Cardiac septum (tissue), 1 donor: ENCODE measurements at regions not wholly inside any gene's neighbourhood (a gene's known extent, or its start where the extent isn't known, plus 50 kb on each side); places are given as distances from the start of the nearest gene placed in this dataset.
A peak's percentile ranks its signal among the peaks of the same experiment; 100 is the strongest.

Source experiments
- DNase-seq: peaks from one replicate; pipeline ENCODE4 v3.0.0-alpha.2; 2020; ENCODE audit warnings: low spot score
- intact Hi-C: fragments of 100-400 bp; cut with DNase I; formaldehyde crosslinking; loops from one replicate; pipeline ENCODE4 v1.14.0; 2022
- donor health status: DM: no; HTN: no; CAD: no.

- DNase-seq, result no peak
- intact Hi-C loops, result no loop called here
Observed at GRCh38 chr3:124593442-124593829, 136.8 kb upstream of the UMPS start.

DNA sequence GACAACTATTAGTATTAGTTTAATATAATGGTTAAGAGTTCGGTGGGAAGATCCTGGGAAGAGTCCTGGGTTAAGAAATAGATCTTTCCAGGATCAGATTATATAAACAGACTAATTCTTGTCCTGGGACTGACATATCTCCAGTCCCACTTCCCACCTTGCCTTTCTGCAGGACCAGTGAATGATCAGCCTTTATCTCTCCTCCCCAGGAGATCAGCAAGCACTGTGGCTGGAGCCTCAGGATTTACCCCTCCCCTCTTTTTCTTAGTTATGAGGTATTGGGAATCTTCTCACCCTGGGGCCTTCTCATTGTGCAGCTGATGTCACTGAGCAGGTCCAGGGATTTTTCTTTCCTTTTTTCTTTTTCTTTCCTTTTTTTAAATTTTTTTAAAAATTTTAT is 135.7 kb upstream of the UMPS start:
- intact Hi-C loops, result no loop called here
- DNase-seq, result no peak

DNA sequence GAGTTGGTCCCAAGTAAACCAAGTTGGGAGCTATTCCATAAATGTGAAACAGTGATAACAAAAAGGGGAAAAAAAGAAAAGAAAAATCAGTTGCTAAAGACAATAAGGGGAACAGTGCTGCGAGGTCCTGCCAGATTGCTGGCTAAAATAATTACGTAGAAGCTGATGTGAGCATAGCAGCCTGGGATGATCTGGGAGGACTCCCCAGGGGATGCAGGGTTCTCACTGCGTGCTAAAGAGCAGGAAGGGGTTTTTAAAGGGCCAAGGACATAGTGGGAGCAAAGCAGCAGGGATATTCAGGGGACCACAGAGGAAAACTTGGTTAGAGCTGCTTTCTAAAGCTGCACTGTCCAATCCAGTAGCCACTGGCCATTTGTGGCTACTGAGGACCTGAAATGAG is 133.0 kb upstream of the UMPS start:
- no peak for DNase-seq

DNA sequence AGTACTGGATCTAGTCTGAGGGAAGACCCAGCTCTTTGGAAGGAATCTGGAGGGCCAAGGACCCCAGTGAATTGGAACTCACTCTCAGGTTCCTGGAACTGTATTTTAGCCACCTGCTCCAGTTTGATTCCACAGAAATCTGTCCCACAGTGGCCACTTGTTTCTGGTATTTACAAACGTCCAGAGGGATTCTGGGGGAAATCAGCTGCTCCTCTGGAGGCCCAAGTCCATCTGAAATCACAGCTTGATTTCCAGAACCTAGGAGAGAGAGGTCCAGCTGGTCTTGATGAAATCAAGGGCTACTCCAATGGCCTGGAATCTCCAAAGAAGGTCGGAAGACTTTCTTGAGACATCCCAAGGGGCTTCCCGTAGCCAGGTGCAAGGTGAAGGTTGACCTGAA is 132.3 kb upstream of the UMPS start:
- DNase-seq, result no peak
- intact Hi-C loops, result no loop called here

More for the DNA sequence above, 133.0 kb upstream of the UMPS start:
- intact Hi-C loops, result no loop called here

DNA sequence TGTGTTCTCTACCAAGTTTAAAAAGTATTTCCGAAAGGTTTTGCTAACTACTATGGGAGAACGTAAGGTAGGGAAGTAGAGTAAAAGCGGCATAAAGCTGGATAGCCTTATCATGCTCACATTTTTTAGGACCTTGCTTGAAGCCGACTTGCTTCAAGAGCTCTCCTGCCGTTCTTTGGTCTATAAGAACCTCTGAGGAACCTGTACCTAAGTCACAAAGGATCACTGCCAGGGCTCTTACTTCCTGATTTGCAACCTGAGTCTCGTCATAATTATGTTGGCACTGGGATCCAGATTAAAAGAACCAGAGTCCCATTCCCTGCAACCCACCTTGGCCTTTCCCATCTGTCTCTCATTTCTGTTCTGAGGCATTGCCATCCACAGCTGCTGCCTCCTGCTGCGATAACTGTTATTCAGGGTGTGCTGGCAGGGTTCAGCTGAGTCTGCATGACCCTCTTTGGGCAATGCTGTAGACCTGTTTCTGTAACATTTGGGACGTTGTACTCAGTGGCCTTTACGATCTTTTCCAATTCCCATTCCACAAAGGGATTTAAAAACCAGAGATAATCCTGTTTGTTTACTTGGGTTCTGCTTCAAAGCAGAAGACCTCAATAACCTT is 131.0 kb upstream of the UMPS start:
- intact Hi-C loops, result no loop called here
- DNase-seq, result no peak

DNA sequence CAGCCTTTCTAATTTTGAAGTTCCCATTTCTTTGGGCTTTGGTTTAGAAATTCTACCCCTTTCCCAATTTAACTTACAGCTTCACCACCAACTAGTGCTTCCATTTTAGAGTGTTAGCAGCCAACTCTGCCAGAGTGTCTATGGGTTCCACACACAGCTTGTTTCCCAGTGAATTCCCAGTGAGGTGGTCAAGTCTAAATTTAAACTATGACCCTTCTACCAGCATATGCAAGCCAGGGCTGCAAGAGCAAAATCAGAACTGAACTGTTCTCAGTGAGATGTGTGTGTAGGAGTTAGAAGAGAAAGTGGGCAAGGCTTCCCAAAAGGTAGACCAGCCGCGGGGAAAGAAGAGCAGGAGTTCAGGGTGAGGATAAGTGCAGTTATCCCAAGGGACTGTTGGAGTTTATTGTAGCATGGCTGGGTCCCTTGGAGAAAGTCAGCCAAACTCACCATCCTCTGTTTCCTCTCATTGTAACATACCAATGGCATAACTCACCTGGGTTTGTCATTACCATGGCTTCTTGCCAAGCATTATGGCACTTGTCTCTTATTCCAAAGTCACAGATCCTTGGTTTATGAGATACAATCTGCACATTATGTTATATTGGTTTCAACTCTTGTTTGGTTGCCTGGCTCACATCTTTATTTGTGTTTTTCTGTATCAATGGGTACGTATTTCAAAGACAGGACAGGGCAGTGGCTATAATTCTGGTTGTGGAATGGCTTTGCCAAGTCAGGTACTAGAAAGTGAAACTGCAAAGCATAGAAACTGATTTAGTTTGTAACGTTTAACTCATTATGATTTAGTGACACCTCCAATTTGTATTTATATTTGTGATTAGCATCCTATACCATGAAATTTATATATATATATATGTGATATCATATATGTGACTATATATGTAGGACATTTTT is 130.2 kb upstream of the UMPS start:
- no peak for DNase-seq
- intact Hi-C loops, result no loop called here

DNA sequence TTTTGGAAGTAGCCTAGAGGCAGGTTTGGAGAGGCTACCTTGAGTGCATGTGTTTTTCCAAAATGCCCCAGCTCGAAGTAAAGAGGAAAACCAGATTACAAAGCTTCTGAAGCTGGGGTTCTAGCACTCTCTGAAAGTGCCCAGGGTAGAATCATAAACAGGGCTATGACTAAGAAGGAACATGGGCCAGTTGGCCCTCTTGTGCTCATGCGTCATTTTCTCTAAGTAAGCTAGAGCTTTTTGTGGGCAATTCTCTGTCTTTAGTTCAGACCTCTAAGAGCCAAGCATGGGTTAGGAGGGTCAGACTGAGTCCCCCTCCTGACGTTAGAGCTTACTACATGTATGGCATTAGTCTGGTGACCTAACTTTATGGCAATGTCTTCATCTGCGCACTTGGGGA is 129.5 kb upstream of the UMPS start:
- DNase-seq, result no peak
- intact Hi-C loops, result no loop called here

- DNase-seq, result no peak
- intact Hi-C loops, result no loop called here
Observed at GRCh38 chr3:124601190-124601589, 129.1 kb upstream of the UMPS start.

- DNase-seq, result no peak
- intact Hi-C loops, result no loop called here
Observed at GRCh38 chr3:124602980-124603627, 127.1 kb upstream of the UMPS start.

GRCh38 chr3:124605781-124606579 is 124.3 kb upstream of the UMPS start:
- peak; percentile 80 for DNase-seq

DNA sequence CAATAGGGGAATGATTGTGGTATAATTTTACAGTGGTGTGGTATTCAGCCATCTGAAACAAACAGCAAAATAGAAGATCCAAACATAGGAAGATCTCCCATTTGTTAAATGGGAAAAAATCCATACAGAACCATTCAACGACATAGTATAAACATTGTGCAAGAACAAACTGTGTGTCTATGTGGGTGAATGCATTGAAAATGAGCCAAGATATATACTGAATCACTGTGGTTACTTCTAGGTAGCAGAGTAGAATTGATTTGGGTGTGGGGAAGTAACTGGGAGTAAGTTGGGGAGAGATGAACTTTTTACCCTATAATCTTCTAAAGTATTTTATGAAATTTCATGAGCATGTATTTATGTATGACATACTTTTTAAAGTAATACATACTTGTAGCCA is 123.1 kb upstream of the UMPS start:
- no peak for DNase-seq
- intact Hi-C loops, result no loop called here

More at GRCh38 chr3:124605781-124606579, 124.3 kb upstream of the UMPS start:
- intact Hi-C loops, result no loop called here

GRCh38 chr3:124609402-124609801 is 120.8 kb upstream of the UMPS start:
- intact Hi-C loops, result no loop called here
- no peak for DNase-seq

DNA sequence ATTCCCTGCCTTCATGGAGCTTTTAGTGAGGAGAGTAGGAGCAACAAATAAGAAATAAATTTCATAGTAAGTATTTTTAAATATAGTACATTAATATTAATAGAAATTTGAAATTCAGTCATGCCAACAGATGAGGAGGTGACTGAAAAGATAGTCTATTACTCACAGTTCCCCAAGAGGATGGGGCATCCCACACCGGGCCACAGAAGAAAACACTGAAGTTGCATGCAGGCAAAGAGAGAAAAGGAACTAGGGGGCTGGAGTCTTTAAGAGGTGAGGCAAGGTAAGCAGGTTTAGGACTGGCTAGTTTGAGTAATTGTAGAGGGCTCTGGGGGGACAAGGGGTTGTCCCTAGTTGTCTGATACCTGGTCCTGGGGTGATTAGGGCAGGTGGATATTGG is 120.1 kb upstream of the UMPS start:
- DNase-seq, result no peak

GRCh38 chr3:124611520-124611919 is 118.7 kb upstream of the UMPS start:
- intact Hi-C loops, result no loop called here
- no peak for DNase-seq

More for the DNA sequence above, 120.1 kb upstream of the UMPS start:
- intact Hi-C loops, result no loop called here

GRCh38 chr3:124615896-124616543 is 114.2 kb upstream of the UMPS start:
- DNase-seq, result peak; percentile 80
- intact Hi-C loops, result no loop called here

DNA sequence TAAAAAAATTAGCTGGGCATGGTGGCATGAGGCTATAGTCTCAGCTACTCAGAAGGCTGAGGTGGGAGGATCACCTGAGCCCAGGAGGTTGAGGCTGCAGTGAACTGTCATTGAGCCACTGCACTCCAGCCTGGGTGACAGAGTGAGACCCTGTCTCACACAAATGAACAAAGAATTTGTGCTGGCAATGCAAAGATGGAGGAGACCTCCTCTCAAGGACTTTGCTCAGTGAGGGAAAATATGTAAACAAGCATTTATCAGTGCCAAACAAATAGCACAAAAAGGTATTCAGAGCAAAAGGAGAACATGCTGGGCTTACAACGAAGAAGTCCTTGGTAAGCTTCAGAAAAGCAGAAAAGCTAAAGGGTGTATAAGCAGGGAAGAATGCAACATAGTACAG is 113.1 kb upstream of the UMPS start:
- no peak for DNase-seq
- intact Hi-C loops, result no loop called here

- intact Hi-C loops, result no loop called here
- no peak for DNase-seq
Observed at GRCh38 chr3:124619887-124620599, 110.2 kb upstream of the UMPS start.

DNA sequence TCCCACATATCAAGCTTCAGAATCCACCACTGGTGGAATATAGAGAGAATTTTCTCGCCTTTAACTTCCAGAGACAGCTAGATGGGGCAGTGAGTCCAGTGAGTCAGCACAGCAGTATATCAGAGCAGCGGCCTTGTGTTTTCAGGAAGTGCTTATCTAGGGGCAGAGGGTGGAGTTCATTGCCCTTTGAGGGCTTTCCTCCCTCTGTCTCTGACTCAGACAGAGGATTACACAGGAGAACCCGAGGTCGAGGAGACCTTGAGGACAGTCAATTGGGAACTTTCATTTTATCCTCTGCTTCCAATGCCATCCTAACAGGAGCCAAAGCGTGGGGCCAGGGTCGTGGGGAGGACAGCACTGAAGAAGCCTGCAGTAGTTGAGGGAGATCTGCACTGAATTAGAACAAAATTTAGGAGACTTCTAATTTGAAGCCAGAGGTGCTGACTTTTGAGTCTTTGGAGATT is 109.6 kb upstream of the UMPS start:
- intact Hi-C loops, result no loop called here
- DNase-seq, result no peak

DNA sequence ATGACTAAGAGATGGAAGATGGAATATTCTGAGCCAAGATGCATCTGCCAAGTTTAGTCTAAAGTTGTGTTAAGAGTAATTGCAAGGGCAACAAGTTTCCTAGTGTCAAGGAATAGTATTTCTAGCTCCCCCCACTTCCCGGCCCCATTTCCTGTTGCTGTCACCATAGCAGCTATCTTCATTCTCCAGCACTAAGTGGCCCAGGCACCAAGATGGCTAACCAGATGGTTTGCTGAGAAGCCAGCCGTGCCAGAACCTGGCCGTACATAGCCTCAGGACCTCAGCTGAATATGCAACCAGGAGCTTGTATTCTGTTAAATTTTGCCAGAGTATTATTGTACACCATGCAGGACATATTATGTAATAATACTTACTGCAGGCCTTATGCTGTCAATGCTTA is 108.8 kb upstream of the UMPS start:
- DNase-seq, result no peak
- intact Hi-C loops, result no loop called here
